ENCODE measurements at regions not wholly inside any gene's neighbourhood (a gene's known extent, or its start where the extent isn't known, plus 50 kb on each side); places are given as distances from the start of the nearest gene placed in this dataset.

DNA sequence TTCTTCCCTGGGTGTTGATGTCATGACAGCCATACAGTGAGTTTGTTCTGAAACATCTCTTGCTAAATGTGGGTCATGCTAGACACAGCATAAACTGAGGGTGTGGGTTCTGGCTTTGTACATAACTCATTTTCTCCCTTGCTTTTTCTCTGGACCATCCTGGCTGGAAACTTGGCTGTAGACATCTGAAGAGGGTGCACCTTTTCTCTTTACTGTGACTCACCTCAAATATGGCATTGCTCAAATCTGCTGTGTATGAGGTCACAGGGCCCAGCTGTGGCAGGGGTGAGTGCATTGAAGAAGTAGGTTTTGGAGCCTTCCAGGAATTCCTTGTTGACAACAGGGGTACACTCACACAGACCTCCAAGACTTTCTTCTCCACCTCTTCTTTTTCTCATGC is 465.5 kb upstream of the AMELY start:
- TF ChIP-seq, protein P1, sequence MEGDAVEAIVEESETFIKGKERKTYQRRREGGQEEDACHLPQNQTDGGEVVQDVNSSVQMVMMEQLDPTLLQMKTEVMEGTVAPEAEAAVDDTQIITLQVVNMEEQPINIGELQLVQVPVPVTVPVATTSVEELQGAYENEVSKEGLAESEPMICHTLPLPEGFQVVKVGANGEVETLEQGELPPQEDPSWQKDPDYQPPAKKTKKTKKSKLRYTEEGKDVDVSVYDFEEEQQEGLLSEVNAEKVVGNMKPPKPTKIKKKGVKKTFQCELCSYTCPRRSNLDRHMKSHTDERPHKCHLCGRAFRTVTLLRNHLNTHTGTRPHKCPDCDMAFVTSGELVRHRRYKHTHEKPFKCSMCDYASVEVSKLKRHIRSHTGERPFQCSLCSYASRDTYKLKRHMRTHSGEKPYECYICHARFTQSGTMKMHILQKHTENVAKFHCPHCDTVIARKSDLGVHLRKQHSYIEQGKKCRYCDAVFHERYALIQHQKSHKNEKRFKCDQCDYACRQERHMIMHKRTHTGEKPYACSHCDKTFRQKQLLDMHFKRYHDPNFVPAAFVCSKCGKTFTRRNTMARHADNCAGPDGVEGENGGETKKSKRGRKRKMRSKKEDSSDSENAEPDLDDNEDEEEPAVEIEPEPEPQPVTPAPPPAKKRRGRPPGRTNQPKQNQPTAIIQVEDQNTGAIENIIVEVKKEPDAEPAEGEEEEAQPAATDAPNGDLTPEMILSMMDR (IDR thresholded peaks at IDR 0.05), result no peak
- no peak for TF ChIP-seq POLR2A (IDR thresholded peaks at IDR 0.05)
- TF ChIP-seq EP300 (IDR thresholded peaks at IDR 0.05), result no peak

All from ovary (tissue), 3 donors.